ENCODE measurements at regions not wholly inside any gene's neighbourhood (a gene's known extent, or its start where the extent isn't known, plus 50 kb on each side); places are given as distances from the start of the nearest gene placed in this dataset.

GRCh38 chr1:115179397-115180079 lies 90.2 kb upstream of the TSPAN2 start:
- intact Hi-C loops (cut with micrococcal nuclease) = no loop called here
- ATAC-seq (ENCODE audit: low read depth) (no peak), DNase-seq (no peak)
- no peaks in the 10 kb centered on the region for H3K79me2 ChIP-seq (ENCODE audit: control insufficient read depth, insufficient read depth, low read length)
- Mint-ChIP-seq H3K4me1 (no peaks in the 10 kb centered on the region), H3K27ac (no peak overlapping the region), H3K4me3 (no peak overlapping the region), H3K9me3 (ENCODE audit: insufficient read depth) (no peaks in the 10 kb centered on the region), H3K27me3 (no peaks in the 10 kb centered on the region)
- no peak overlapping the region for H3K4me3 ChIP-seq (ENCODE audit: control extremely low read depth in 1 of 5, extremely low read depth in 1 of 5, insufficient read depth in 1 of 5, low read depth in 2 of 5, low read length in 4 of 5)
- no peaks in the 10 kb centered on the region for H3K9me3 ChIP-seq (ENCODE audit: control extremely low read depth in 1 of 3, control insufficient read depth in 2 of 3, insufficient read depth in 1 of 3, low read length in 2 of 3)
- H3K27ac ChIP-seq (ENCODE audit: low read length in 2 of 2) = no peak overlapping the region
- H3K9ac ChIP-seq (ENCODE audit: low read length) = no peak overlapping the region
- no peaks in the 10 kb centered on the region for H3K27me3 ChIP-seq (replicated peaks in 1 of 4; ENCODE audit: control extremely low read depth in 1 of 4, control insufficient read depth in 3 of 4, insufficient read depth in 4 of 4, low read length in 3 of 4)
- ChIA-PET POLR2A (no interaction called here), CTCF (no interaction called here)
- H2AFZ ChIP-seq (ENCODE audit: insufficient read depth, low read depth, low read length, poor library complexity, severe bottlenecking) = no peak overlapping the region
- no peaks in the 10 kb centered on the region for H3K36me3 ChIP-seq (replicated peaks in 1 of 2; ENCODE audit: control extremely low read depth in 1 of 2, control insufficient read depth in 1 of 2, extremely low read depth in 1 of 2, insufficient read depth in 2 of 2, low read length in 1 of 2)
- no peak overlapping the region for H3K4me2 ChIP-seq (replicated peaks; ENCODE audit: low read depth, low read length, poor library complexity, severe bottlenecking)
- no peaks in the 10 kb centered on the region for H4K20me1 ChIP-seq (ENCODE audit: control insufficient read depth, insufficient read depth, low read length, poor library complexity, severe bottlenecking)
- WGBS (ENCODE audit: insufficient coverage) = 81% methylated on average over 12 of the region's 12 CpGs
- no peaks in the 10 kb centered on the region for H3K4me1 ChIP-seq (ENCODE audit: control insufficient read depth in 2 of 2, insufficient read depth in 2 of 2, low read length in 2 of 2)
- TF ChIP-seq CTCF (IDR thresholded peaks at IDR 0.05) (no peak), EZH2 (IDR thresholded peaks at IDR 0.05; ENCODE audit: borderline replicate concordance, insufficient read depth, low read depth, low read length, poor library complexity, severe bottlenecking) (no peak)

- no peak overlapping the region for H3K4me3 Mint-ChIP-seq
- CTCF ChIA-PET = no interaction called here
- H3K9me3 Mint-ChIP-seq (ENCODE audit: insufficient read depth) = no peaks in the 10 kb centered on the region
- no peak overlapping the region for H3K27ac Mint-ChIP-seq
- ATAC-seq (ENCODE audit: low read depth) (no peak), DNase-seq (no peak)
- POLR2A ChIA-PET = no interaction called here
- H3K4me1 ChIP-seq (ENCODE audit: control insufficient read depth in 2 of 2, insufficient read depth in 2 of 2, low read length in 2 of 2) = no peaks in the 10 kb centered on the region
- no peaks in the 10 kb centered on the region for H4K20me1 ChIP-seq (ENCODE audit: control insufficient read depth, insufficient read depth, low read length, poor library complexity, severe bottlenecking)
- no peak overlapping the region for H3K27ac ChIP-seq (ENCODE audit: low read length in 2 of 2)
- no peak overlapping the region for H3K4me2 ChIP-seq (replicated peaks; ENCODE audit: low read depth, low read length, poor library complexity, severe bottlenecking)
- H3K9me3 ChIP-seq (ENCODE audit: control extremely low read depth in 1 of 3, control insufficient read depth in 2 of 3, insufficient read depth in 1 of 3, low read length in 2 of 3) = no peaks in the 10 kb centered on the region
- H3K9ac ChIP-seq (ENCODE audit: low read length) = no peak overlapping the region
- no peaks in the 10 kb centered on the region for H3K36me3 ChIP-seq (replicated peaks in 1 of 2; ENCODE audit: control extremely low read depth in 1 of 2, control insufficient read depth in 1 of 2, extremely low read depth in 1 of 2, insufficient read depth in 2 of 2, low read length in 1 of 2)
- H2AFZ ChIP-seq (ENCODE audit: insufficient read depth, low read depth, low read length, poor library complexity, severe bottlenecking) = no peak overlapping the region
- peaks cover 3% of the 10 kb centered on the region for H3K27me3 Mint-ChIP-seq
- no peaks in the 10 kb centered on the region for H3K4me1 Mint-ChIP-seq
- no peak overlapping the region for H3K4me3 ChIP-seq (ENCODE audit: control extremely low read depth in 1 of 5, extremely low read depth in 1 of 5, insufficient read depth in 1 of 5, low read depth in 2 of 5, low read length in 4 of 5)
- intact Hi-C loops (cut with micrococcal nuclease) = no loop called here
- H3K27me3 ChIP-seq (replicated peaks in 1 of 4; ENCODE audit: control extremely low read depth in 1 of 4, control insufficient read depth in 3 of 4, insufficient read depth in 4 of 4, low read length in 3 of 4) = no peaks in the 10 kb centered on the region
- TF ChIP-seq EZH2 (IDR thresholded peaks at IDR 0.05; ENCODE audit: borderline replicate concordance, insufficient read depth, low read depth, low read length, poor library complexity, severe bottlenecking) (no peak), CTCF (IDR thresholded peaks at IDR 0.05) (no peak)
- H3K79me2 ChIP-seq (ENCODE audit: control insufficient read depth, insufficient read depth, low read length) = no peaks in the 10 kb centered on the region
- no CpG with 5 or more reads among the region's 1 CpG for WGBS (ENCODE audit: insufficient coverage)
Observed at GRCh38 chr1:115176189-115176588, 86.9 kb upstream of the TSPAN2 start.

Measured in B cell (primary cell).